ENCODE measurements at regions not wholly inside any gene's neighbourhood (a gene's known extent, or its start where the extent isn't known, plus 50 kb on each side); places are given as distances from the start of the nearest gene placed in this dataset.

DNA sequence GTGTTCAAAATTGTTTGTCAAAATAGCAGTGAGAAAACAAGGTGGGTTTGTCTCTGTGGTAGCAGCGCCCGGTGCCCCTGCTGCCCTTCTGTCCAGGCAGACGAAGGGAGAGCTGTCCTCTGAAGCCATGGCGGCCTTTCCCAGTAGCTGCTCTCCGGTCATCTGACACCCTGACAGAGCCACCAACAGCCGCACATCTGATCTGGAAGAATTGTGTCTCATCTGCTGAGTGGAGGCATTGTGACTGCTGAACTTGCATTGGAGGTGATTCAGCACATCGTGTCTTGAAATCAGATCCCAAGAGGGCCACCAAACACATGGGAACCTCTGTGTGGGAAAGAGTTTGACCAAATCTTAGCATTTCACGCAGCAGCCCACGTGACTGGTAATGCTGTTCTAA, 337.6 kb upstream of the IRX1 start:
- TF ChIP-seq, protein P1, sequence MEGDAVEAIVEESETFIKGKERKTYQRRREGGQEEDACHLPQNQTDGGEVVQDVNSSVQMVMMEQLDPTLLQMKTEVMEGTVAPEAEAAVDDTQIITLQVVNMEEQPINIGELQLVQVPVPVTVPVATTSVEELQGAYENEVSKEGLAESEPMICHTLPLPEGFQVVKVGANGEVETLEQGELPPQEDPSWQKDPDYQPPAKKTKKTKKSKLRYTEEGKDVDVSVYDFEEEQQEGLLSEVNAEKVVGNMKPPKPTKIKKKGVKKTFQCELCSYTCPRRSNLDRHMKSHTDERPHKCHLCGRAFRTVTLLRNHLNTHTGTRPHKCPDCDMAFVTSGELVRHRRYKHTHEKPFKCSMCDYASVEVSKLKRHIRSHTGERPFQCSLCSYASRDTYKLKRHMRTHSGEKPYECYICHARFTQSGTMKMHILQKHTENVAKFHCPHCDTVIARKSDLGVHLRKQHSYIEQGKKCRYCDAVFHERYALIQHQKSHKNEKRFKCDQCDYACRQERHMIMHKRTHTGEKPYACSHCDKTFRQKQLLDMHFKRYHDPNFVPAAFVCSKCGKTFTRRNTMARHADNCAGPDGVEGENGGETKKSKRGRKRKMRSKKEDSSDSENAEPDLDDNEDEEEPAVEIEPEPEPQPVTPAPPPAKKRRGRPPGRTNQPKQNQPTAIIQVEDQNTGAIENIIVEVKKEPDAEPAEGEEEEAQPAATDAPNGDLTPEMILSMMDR (IDR thresholded peaks at IDR 0.05), result no peak

- TF ChIP-seq, protein P1 (IDR thresholded peaks at IDR 0.05), result no peak
Measured at GRCh38 chr5:3252235-3252634, 343.4 kb upstream of the IRX1 start.

GRCh38 chr5:3251784-3252183, 343.8 kb upstream of the IRX1 start:
- TF ChIP-seq, protein P1 (IDR thresholded peaks at IDR 0.05), result no peak

GRCh38 chr5:3249401-3249800, 346.2 kb upstream of the IRX1 start:
- TF ChIP-seq, protein P1 (IDR thresholded peaks at IDR 0.05), result no peak

DNA sequence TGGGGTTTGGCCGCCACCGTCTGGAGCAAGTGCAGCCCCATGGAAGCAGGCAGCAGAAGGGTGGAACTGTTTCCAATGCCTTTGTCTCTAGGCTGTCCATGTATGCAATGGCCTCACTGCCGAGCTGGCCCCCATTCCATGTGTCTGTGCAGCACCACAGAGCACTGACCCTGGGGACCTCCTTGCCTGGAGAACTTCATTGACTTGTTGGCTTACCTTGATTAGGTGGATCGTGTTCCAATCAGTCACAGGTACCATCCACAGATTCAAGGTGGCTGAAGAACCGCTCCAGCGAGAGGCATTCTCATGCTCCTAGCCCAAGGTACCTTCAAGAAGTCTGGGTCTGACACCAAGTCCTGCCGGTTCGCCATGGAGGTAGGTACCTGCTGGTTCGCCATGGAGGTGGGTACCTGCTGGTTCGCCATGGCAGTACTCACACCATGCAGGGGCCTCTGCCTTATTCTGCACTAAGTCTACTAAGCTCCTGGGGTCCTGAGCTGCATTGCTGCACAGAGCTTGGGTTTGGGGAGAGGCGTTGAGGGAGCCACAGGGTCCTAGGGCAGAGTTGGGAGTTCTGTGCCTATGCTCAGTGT, 358.3 kb upstream of the IRX1 start:
- TF ChIP-seq, protein P1 (IDR thresholded peaks at IDR 0.05), result no peak

GRCh38 chr5:3234566-3234965, 361.1 kb upstream of the IRX1 start:
- TF ChIP-seq, protein P1 (IDR thresholded peaks at IDR 0.05), result no peak

DNA sequence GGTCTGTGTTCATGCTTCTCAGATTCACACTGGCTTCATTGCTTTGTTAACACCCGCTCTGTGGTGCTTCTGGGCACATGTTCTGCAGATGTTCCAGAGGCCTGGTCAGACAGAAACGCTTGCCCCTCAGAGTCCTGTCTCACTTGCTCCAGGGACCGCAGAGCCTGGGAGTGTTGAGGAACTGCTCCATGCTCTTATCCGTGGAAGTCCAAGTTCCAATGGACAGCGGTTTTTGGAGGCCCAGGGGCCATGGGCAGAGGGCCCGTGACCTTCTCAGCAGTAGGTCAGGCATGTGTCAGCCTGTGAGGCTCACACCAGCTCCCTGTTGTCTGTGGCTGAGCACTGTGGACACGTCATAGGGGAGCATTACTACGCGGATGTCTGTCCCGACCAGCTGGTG, 364.7 kb upstream of the IRX1 start:
- TF ChIP-seq, protein P1 (IDR thresholded peaks at IDR 0.05), result no peak

DNA sequence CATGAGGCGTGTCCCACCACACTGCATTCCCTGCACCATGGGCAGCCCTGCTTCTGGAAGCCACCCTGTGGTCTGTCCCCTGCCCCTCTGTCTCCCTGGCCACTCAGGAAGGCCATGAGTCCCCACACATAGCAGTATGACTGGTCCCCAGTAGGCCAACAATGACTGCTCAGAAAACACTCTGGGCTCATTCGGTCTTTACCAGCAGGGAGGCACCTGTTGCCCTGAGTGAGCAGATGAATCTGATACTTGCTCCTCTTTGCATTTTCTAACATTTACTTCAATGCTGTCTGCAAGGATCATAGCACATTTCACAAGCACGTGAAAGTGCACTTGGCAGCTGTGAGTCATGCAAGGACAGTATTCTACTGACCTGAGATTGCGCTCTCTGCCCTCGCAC, 365.4 kb upstream of the IRX1 start:
- TF ChIP-seq, protein P1 (IDR thresholded peaks at IDR 0.05), result no peak

Measured in LNCAP (cell line).